Activated B cell treated with CpG ODN at 0.5 μM for 24 hours (primary cell): ENCODE measurements at regions not wholly inside any gene's neighbourhood (a gene's known extent, or its start where the extent isn't known, plus 50 kb on each side); places are given as distances from the start of the nearest gene placed in this dataset.

Source experiments
- ATAC-seq: fragments of 200-7000 bp; cut with Tn5 transposase; one replicate; pipeline ENCODE4 v1.10.0; 2021; ENCODE audit warnings: low read depth, mild to moderate bottlenecking, moderate library complexity
- CTCF ChIA-PET: fragments of 350-600 bp; sonication (Branson Sonifier 250); formaldehyde crosslinking; loops from one replicate; lab custom pipeline; 2021; ENCODE audit warnings: antibody characterized with exemption; lab: Charles Lee
- POLR2A ChIA-PET: fragments of 350-600 bp; sonication (Branson Sonifier 250); formaldehyde crosslinking; loops from one replicate; lab custom pipeline; 2021; ENCODE audit warnings: antibody characterized with exemption; lab: Charles Lee
- DNase-seq: peaks from one replicate; pipeline ENCODE4 v3.0.0; 2022
- H3K27ac Mint-ChIP-seq: one replicate; pipeline ENCODE4 v1.8.0; 2020; ENCODE audit warnings: mixed read lengths
- H3K27me3 Mint-ChIP-seq: one replicate; pipeline ENCODE4 v1.8.0; 2021; ENCODE audit warnings: mixed read lengths
- H3K36me3 Mint-ChIP-seq: one replicate; pipeline ENCODE4 v1.8.0; 2021; ENCODE audit warnings: low read depth, mixed read lengths
- H3K4me1 Mint-ChIP-seq: one replicate; pipeline ENCODE4 v1.8.0; 2021; ENCODE audit warnings: mixed read lengths
- H3K4me3 Mint-ChIP-seq: one replicate; pipeline ENCODE4 v1.8.0; 2020; ENCODE audit warnings: mild to moderate bottlenecking, mixed read lengths
- H3K9me3 Mint-ChIP-seq: one replicate; pipeline ENCODE4 v1.8.0; 2020; ENCODE audit warnings: mixed read lengths
- intact Hi-C: fragments of 100-400 bp; cut with micrococcal nuclease; formaldehyde crosslinking; loops from one replicate; pipeline ENCODE4 v1.15.1; 2024
- TF ChIP-seq, protein P1 (sequence below): fragments of 200-600 bp; IDR thresholded peaks from one replicate; pipeline ENCODE4 v1.8.0; 2022; ENCODE audit warnings: antibody characterized with exemption, mild to moderate bottlenecking

DNA sequence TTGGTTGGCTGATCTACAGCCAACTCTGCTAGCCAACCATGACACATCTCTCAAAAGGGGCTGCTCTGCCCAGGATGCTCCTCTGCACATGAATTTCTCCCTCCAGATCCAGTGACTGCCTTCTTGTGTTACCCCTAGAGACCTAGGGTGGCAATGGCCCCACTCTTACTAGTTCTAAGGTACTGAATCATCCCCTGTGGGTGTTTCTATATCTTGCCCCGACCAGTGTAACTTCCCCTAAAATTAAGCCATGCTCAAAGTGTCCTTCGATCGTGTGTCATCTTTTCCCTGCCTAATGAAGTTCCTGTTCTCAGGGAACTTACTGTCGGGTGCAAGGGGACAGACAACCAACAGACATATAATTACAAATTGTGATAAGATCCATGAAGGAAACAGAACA, 113.3 kb downstream of the FAM76B start:
- ChIA-PET CTCF (no interaction called here), POLR2A (no interaction called here)
- H3K27ac Mint-ChIP-seq: no peak overlapping the region
- peaks cover 5% of the 10 kb centered on the region for H3K4me1 Mint-ChIP-seq
- H3K9me3 Mint-ChIP-seq: no peaks in the 10 kb centered on the region
- no peaks in the 10 kb centered on the region for H3K27me3 Mint-ChIP-seq
- TF ChIP-seq, protein P1, sequence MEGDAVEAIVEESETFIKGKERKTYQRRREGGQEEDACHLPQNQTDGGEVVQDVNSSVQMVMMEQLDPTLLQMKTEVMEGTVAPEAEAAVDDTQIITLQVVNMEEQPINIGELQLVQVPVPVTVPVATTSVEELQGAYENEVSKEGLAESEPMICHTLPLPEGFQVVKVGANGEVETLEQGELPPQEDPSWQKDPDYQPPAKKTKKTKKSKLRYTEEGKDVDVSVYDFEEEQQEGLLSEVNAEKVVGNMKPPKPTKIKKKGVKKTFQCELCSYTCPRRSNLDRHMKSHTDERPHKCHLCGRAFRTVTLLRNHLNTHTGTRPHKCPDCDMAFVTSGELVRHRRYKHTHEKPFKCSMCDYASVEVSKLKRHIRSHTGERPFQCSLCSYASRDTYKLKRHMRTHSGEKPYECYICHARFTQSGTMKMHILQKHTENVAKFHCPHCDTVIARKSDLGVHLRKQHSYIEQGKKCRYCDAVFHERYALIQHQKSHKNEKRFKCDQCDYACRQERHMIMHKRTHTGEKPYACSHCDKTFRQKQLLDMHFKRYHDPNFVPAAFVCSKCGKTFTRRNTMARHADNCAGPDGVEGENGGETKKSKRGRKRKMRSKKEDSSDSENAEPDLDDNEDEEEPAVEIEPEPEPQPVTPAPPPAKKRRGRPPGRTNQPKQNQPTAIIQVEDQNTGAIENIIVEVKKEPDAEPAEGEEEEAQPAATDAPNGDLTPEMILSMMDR: no peak
- DNase-seq (no peak), ATAC-seq (no peak)
- H3K4me3 Mint-ChIP-seq: no peak overlapping the region
- intact Hi-C loops: no loop called here
- no peaks in the 10 kb centered on the region for H3K36me3 Mint-ChIP-seq

DNA sequence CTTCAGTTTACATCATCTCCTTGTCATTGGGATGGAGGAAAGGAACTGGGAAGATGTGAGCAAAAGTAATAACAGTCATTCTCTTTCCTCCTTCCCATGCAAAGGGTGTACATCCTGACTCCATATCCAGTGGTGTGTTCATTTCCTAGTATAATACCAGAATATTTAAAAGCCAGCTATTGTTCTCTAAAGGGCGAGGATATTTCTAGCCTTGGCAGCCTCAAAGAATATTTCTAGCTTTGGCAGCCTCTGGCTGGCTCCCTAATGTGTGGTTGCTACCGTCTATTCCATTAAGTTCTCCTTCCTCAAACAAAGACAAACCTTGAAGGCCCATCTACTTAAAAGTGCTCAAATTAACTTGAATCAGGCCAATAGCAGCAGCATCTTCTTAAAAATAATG, 114.0 kb downstream of the FAM76B start:
- intact Hi-C loops: no loop called here
- DNase-seq (no peak), ATAC-seq (no peak)
- no peak overlapping the region for H3K4me3 Mint-ChIP-seq
- no peaks in the 10 kb centered on the region for H3K9me3 Mint-ChIP-seq
- TF ChIP-seq, protein P1: no peak
- H3K27me3 Mint-ChIP-seq: no peaks in the 10 kb centered on the region
- H3K4me1 Mint-ChIP-seq: peaks cover 5% of the 10 kb centered on the region
- POLR2A ChIA-PET: no interaction called here
- CTCF ChIA-PET: no interaction called here
- H3K27ac Mint-ChIP-seq: no peak overlapping the region
- no peaks in the 10 kb centered on the region for H3K36me3 Mint-ChIP-seq

DNA sequence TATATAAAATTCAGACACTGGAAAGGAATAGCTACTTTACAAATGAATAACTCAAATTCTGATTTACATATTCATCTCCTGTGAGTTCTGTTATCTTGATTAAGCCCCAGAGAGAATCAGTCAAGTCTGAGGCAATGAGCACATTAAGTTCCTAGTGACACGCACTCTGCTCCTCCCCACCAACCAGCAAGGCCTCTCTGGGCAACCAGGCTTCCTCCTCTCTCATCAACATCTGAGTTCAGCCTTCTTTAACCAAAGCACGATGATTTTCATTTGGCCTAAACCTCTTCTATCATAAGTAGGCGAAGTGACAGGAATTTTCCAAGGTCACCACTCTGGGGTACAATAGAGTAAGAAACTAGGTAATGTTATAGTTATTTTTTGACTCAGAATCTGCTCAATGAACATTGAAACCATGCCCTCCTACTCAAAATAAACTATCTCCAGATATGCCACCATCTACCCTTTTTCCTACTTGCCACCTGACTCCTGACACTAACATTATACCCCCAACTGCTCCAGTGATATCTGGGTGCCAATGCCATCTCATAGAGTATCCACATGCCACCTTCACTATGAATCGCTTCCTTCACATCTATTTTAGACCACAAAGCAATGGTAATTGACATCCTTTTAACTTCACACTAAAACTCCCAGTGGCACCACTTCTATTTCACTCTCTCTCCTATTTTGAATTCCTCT, 114.8 kb downstream of the FAM76B start:
- H3K27ac Mint-ChIP-seq: no peak overlapping the region
- no peaks in the 10 kb centered on the region for H3K9me3 Mint-ChIP-seq
- H3K4me1 Mint-ChIP-seq: peaks cover 5% of the 10 kb centered on the region
- ChIA-PET CTCF (no interaction called here), POLR2A (no interaction called here)
- DNase-seq: no peak
- H3K36me3 Mint-ChIP-seq: no peaks in the 10 kb centered on the region
- intact Hi-C loops: no loop called here
- no peak overlapping the region for H3K4me3 Mint-ChIP-seq
- no peak for ATAC-seq
- no peaks in the 10 kb centered on the region for H3K27me3 Mint-ChIP-seq
- TF ChIP-seq, protein P1: no peak

DNA sequence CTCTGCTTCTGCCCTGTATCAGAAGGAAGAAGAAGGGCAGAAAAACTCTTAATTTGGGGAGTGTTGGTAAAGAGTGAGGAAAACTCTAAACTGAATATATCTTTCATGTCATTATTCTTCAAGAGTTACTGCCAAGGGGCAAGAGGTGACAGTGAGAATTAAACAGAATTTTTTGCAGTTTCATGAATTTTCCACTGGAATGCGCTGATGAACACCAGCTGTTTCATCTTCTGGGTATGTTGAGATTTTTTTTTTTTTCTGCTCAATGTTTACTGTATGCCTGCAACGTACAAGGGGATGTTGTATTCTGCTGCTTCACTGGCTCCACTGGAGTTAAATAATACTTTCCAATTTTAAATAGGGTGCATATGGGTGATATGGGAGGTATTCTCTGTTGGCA, 117.8 kb downstream of the FAM76B start:
- Mint-ChIP-seq H3K27ac (no peak overlapping the region), H3K4me3 (no peak overlapping the region), H3K4me1 (peaks cover 2% of the 10 kb centered on the region), H3K36me3 (no peaks in the 10 kb centered on the region), H3K9me3 (no peaks in the 10 kb centered on the region), H3K27me3 (no peaks in the 10 kb centered on the region)
- intact Hi-C loops: no loop called here
- TF ChIP-seq, protein P1: no peak
- CTCF ChIA-PET: interaction anchor here (1.4 kb wide), 1 partner anchor 34 kb away, joined by 3 read pairs; no protein-coding TSS in a partner anchor
- ATAC-seq: no peak
- POLR2A ChIA-PET: no interaction called here
- no peak for DNase-seq

DNA sequence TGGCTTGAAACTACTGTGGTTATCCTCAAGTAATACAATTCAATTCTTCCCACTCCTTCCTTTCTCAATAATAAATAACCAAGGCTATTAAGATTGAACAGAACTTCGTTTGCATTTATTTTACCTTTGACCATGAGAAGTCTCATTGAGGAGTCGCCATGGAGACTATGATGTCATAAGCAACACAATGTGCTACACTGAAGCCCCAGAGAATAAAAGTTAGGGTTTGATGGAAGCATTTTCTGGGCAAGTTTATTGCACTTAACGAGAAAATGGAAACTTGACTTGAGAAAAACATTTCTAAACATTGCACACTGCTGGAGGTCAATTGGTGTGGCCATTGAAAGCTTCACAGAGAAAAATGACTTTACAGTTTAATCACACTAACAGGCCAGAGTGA, 121.5 kb downstream of the FAM76B start:
- no peak for ATAC-seq
- H3K9me3 Mint-ChIP-seq: peaks cover 3% of the 10 kb centered on the region
- H3K27me3 Mint-ChIP-seq: no peaks in the 10 kb centered on the region
- TF ChIP-seq, protein P1: no peak
- intact Hi-C loops: no loop called here
- DNase-seq: no peak
- CTCF ChIA-PET: no interaction called here
- POLR2A ChIA-PET: no interaction called here
- no peak overlapping the region for H3K27ac Mint-ChIP-seq
- H3K36me3 Mint-ChIP-seq: no peaks in the 10 kb centered on the region
- H3K4me3 Mint-ChIP-seq: no peak overlapping the region
- no peaks in the 10 kb centered on the region for H3K4me1 Mint-ChIP-seq
